Peyer's patch (tissue), 4 donors: ENCODE measurements at regions not wholly inside any gene's neighbourhood (a gene's known extent, or its start where the extent isn't known, plus 50 kb on each side); places are given as distances from the start of the nearest gene placed in this dataset.

Experiments used
- POLR2A ChIP-seq, 2 donors: fragments of 450-650 bp; IDR thresholded peaks; one replicate each; pipeline ENCODE4 v1.5.1; 2017; ENCODE audit warnings: antibody characterized with exemption in 2 of 2, mild to moderate bottlenecking in 2 of 2, moderate library complexity in 2 of 2
- TF ChIP-seq, protein P1 (sequence below), 6 experiments: fragments of 450-650 bp in 4 of 6; fragments of 200-600 bp in 2 of 6; sonication (generic) in 1 of 6; IDR thresholded peaks; one replicate each; pipeline ENCODE4 v1.5.1; 2017 to 2019; ENCODE audit warnings: antibody characterized with exemption in 6 of 6, mild to moderate bottlenecking in 3 of 6, moderate library complexity in 1 of 6

DNA sequence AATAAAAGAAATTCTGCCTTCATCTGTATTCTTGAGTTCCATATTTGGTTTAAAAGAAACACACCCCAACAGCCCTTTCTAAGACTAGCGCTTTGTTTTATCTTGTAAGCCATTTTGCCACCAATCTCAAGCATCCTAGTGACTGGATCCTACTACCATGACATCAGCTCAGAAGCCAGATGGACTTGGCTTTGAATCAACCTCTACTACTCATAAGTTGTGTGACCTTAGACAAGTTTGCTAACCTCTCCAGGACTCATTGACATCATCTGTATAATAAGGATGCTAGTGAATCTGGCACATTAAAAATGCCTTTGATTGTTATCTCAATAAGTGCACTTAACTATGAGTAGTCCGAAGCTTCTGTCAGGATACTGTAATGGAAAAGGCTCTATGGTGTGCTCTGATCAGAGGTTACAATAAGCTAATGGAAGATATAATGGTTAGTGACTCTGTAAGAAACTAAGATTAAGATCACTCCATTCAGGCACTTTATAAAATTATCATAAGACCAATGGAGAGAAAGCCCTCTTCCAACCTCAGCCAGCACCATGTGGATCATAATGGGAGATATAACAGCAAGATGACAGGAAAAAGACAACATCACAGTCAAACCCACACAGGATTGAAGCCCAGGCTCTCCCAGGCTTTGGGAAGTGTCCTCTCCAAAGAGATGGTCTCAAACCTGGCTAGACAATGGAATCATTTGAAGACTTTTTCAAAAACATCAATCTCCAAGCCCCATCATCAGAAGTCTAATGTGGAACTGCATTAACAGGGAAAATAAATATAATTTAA, 180.6 kb upstream of the MIR17HG start:
- TF ChIP-seq, protein P1, sequence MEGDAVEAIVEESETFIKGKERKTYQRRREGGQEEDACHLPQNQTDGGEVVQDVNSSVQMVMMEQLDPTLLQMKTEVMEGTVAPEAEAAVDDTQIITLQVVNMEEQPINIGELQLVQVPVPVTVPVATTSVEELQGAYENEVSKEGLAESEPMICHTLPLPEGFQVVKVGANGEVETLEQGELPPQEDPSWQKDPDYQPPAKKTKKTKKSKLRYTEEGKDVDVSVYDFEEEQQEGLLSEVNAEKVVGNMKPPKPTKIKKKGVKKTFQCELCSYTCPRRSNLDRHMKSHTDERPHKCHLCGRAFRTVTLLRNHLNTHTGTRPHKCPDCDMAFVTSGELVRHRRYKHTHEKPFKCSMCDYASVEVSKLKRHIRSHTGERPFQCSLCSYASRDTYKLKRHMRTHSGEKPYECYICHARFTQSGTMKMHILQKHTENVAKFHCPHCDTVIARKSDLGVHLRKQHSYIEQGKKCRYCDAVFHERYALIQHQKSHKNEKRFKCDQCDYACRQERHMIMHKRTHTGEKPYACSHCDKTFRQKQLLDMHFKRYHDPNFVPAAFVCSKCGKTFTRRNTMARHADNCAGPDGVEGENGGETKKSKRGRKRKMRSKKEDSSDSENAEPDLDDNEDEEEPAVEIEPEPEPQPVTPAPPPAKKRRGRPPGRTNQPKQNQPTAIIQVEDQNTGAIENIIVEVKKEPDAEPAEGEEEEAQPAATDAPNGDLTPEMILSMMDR (IDR thresholded peaks at IDR 0.05) = no peak
- no peak for TF ChIP-seq POLR2A (IDR thresholded peaks at IDR 0.05)
